Liver (tissue), 3 donors: ENCODE measurements at regions not wholly inside any gene's neighbourhood (a gene's known extent, or its start where the extent isn't known, plus 50 kb on each side); places are given as distances from the start of the nearest gene placed in this dataset.

Experiments used
- CTCF ChIP-seq: fragments of 150-350 bp; IDR thresholded peaks from 2 replicates; pipeline ENCODE4 v1.5.1; 2017; ENCODE audit warnings: improper control_type of control experiment, low read depth, low read length; ENCODE audit not compliant: missing input control
- FOXA1 ChIP-seq: IDR thresholded peaks from 2 replicates; pipeline ENCODE4 v1.6.1; 2016; ENCODE audit warnings: antibody characterized with exemption
- GABPA ChIP-seq, 2 donors: IDR thresholded peaks in 1 of 2; conservative IDR thresholded peaks in 1 of 2; 2 replicates each; pipeline ENCODE4 v1.6.1; 2016; ENCODE audit warnings: antibody characterized with exemption in 2 of 2, mild to moderate bottlenecking in 1 of 2, moderate library complexity in 1 of 2
- MAX ChIP-seq: IDR thresholded peaks from 2 replicates; pipeline ENCODE4 v1.6.1; 2016; ENCODE audit warnings: antibody characterized with exemption
- NR2F2 ChIP-seq: IDR thresholded peaks from 2 replicates; pipeline ENCODE4 v1.6.1; 2016; ENCODE audit warnings: antibody characterized with exemption
- RAD21 ChIP-seq, 2 donors: IDR thresholded peaks; 2 replicates each; pipeline ENCODE4 v1.6.1; 2016; ENCODE audit warnings: antibody characterized with exemption in 2 of 2, mild to moderate bottlenecking in 2 of 2
- REST ChIP-seq: IDR thresholded peaks from 2 replicates; pipeline ENCODE4 v1.6.1; 2016; ENCODE audit warnings: antibody characterized with exemption, mild to moderate bottlenecking
- RXRA ChIP-seq, 2 donors: IDR thresholded peaks; 2 replicates each; pipeline ENCODE4 v1.6.1; 2017 to 2018; ENCODE audit warnings: antibody characterized with exemption in 2 of 2, mild to moderate bottlenecking in 1 of 2
- SP1 ChIP-seq: IDR thresholded peaks from 2 replicates; pipeline ENCODE4 v1.6.1; 2018; ENCODE audit warnings: antibody characterized with exemption, mild to moderate bottlenecking
- TAF1 ChIP-seq: conservative IDR thresholded peaks from 2 replicates; pipeline ENCODE4 v1.6.1; 2016; ENCODE audit warnings: antibody characterized with exemption, mild to moderate bottlenecking
- YY1 ChIP-seq: IDR thresholded peaks from 2 replicates; pipeline ENCODE4 v1.6.1; 2016; ENCODE audit warnings: antibody characterized with exemption, mild to moderate bottlenecking
- ZBTB33 ChIP-seq: IDR thresholded peaks from 2 replicates; pipeline ENCODE4 v1.6.1; 2016; ENCODE audit warnings: antibody characterized with exemption
- donor health status: healthy.
- donor health status: healthy.

- no peak for TF ChIP-seq CTCF
- TF ChIP-seq NR2F2 = no peak
- TF ChIP-seq RAD21 (IDR thresholded peaks at IDR 0.05) = no peak
- no peak for TF ChIP-seq TAF1
- no peak for TF ChIP-seq YY1
- TF ChIP-seq ZBTB33 = no peak
- no peak for TF ChIP-seq GABPA (IDR thresholded peaks at IDR 0.05 in 1 of 2, conservative IDR thresholded peaks at IDR 0.05 in 1 of 2)
- TF ChIP-seq REST = no peak
- no peak for TF ChIP-seq SP1
- TF ChIP-seq FOXA1 = no peak
- no peak for TF ChIP-seq MAX
- TF ChIP-seq RXRA (IDR thresholded peaks at IDR 0.05) = no peak
Observed at GRCh38 chrX:148268673-148269072, 231.7 kb upstream of the AFF2 start.
